ENCODE measurements at regions not wholly inside any gene's neighbourhood (a gene's known extent, or its start where the extent isn't known, plus 50 kb on each side); places are given as distances from the start of the nearest gene placed in this dataset.

GRCh38 chr16:66097751-66098150 is 268.7 kb upstream of the CDH5 start:
- no peaks in the 10 kb centered on the region for H4K20me1 ChIP-seq (ENCODE audit: control insufficient read depth, insufficient read depth, low read depth, low read length)
- H3K9me3 ChIP-seq (ENCODE audit: control insufficient read depth, insufficient read depth, low read length): no peaks in the 10 kb centered on the region
- H3K4me1 ChIP-seq (ENCODE audit: control insufficient read depth, low read length): no peaks in the 10 kb centered on the region
- H3K36me3 ChIP-seq (ENCODE audit: control insufficient read depth, low read length): no peaks in the 10 kb centered on the region
- H3K9me2 ChIP-seq (replicated peaks; ENCODE audit: control insufficient read depth, low read length): no peaks in the 10 kb centered on the region
- no peak overlapping the region for H3K4me2 ChIP-seq (ENCODE audit: low read length)
- TF ChIP-seq CTCF (IDR thresholded peaks at IDR 0.05; ENCODE audit: low read depth, low read length, poor library complexity, severe bottlenecking) (no peak), EZH2phosphoT487 (IDR thresholded peaks at IDR 0.05; ENCODE audit: borderline replicate concordance, low read length) (no peak)
- no peaks in the 10 kb centered on the region for H3K79me2 ChIP-seq (ENCODE audit: control insufficient read depth, low read length)
- no peaks in the 10 kb centered on the region for H3K27me3 ChIP-seq (ENCODE audit: control insufficient read depth, low read length)
- H3K4me3 ChIP-seq (ENCODE audit: low read length): no peak overlapping the region
- no peaks in the 10 kb centered on the region for H3F3A ChIP-seq (ENCODE audit: control insufficient read depth, insufficient read depth)
- no peak overlapping the region for H3K27ac ChIP-seq (ENCODE audit: low read depth, low read length)

GRCh38 chr16:66095676-66096075 is 270.8 kb upstream of the CDH5 start:
- Histone ChIP-seq H3K79me2 (ENCODE audit: control insufficient read depth, low read length) (no peaks in the 10 kb centered on the region), H3K4me1 (ENCODE audit: control insufficient read depth, low read length) (no peaks in the 10 kb centered on the region), H3K36me3 (ENCODE audit: control insufficient read depth, low read length) (no peaks in the 10 kb centered on the region), H4K20me1 (ENCODE audit: control insufficient read depth, insufficient read depth, low read depth, low read length) (no peaks in the 10 kb centered on the region), H3K9me2 (replicated peaks; ENCODE audit: control insufficient read depth, low read length) (no peaks in the 10 kb centered on the region), H3K9me3 (ENCODE audit: control insufficient read depth, insufficient read depth, low read length) (no peaks in the 10 kb centered on the region), H3K27me3 (ENCODE audit: control insufficient read depth, low read length) (no peaks in the 10 kb centered on the region), H3K4me2 (ENCODE audit: low read length) (no peak overlapping the region), H3K27ac (ENCODE audit: low read depth, low read length) (no peak overlapping the region), H3F3A (ENCODE audit: control insufficient read depth, insufficient read depth) (no peaks in the 10 kb centered on the region), H3K4me3 (ENCODE audit: low read length) (no peak overlapping the region)
- TF ChIP-seq CTCF (IDR thresholded peaks at IDR 0.05; ENCODE audit: low read depth, low read length, poor library complexity, severe bottlenecking) (no peak), EZH2phosphoT487 (IDR thresholded peaks at IDR 0.05; ENCODE audit: borderline replicate concordance, low read length) (no peak)

- Histone ChIP-seq H3K79me2 (ENCODE audit: control insufficient read depth, low read length) (no peaks in the 10 kb centered on the region), H3K4me2 (ENCODE audit: low read length) (no peak overlapping the region), H4K20me1 (ENCODE audit: control insufficient read depth, insufficient read depth, low read depth, low read length) (no peaks in the 10 kb centered on the region), H3K4me3 (ENCODE audit: low read length) (no peak overlapping the region), H3K4me1 (ENCODE audit: control insufficient read depth, low read length) (no peaks in the 10 kb centered on the region), H3K27me3 (ENCODE audit: control insufficient read depth, low read length) (no peaks in the 10 kb centered on the region), H3F3A (ENCODE audit: control insufficient read depth, insufficient read depth) (no peaks in the 10 kb centered on the region), H3K36me3 (ENCODE audit: control insufficient read depth, low read length) (no peaks in the 10 kb centered on the region), H3K9me3 (ENCODE audit: control insufficient read depth, insufficient read depth, low read length) (no peaks in the 10 kb centered on the region), H3K27ac (ENCODE audit: low read depth, low read length) (no peak overlapping the region), H3K9me2 (replicated peaks; ENCODE audit: control insufficient read depth, low read length) (no peaks in the 10 kb centered on the region)
- TF ChIP-seq CTCF (IDR thresholded peaks at IDR 0.05; ENCODE audit: low read depth, low read length, poor library complexity, severe bottlenecking) (no peak), EZH2phosphoT487 (IDR thresholded peaks at IDR 0.05; ENCODE audit: borderline replicate concordance, low read length) (no peak)
Observed at GRCh38 chr16:66093191-66093590, 273.3 kb upstream of the CDH5 start.

GRCh38 chr16:66091471-66091891 is 275.0 kb upstream of the CDH5 start:
- Histone ChIP-seq H3K4me2 (ENCODE audit: low read length) (no peak overlapping the region), H3K4me3 (ENCODE audit: low read length) (no peak overlapping the region), H3K9me3 (ENCODE audit: control insufficient read depth, insufficient read depth, low read length) (no peaks in the 10 kb centered on the region), H3K4me1 (ENCODE audit: control insufficient read depth, low read length) (no peaks in the 10 kb centered on the region), H3K36me3 (ENCODE audit: control insufficient read depth, low read length) (no peaks in the 10 kb centered on the region), H3K27ac (ENCODE audit: low read depth, low read length) (no peak overlapping the region), H3F3A (ENCODE audit: control insufficient read depth, insufficient read depth) (no peaks in the 10 kb centered on the region), H3K9me2 (replicated peaks; ENCODE audit: control insufficient read depth, low read length) (no peaks in the 10 kb centered on the region), H4K20me1 (ENCODE audit: control insufficient read depth, insufficient read depth, low read depth, low read length) (no peaks in the 10 kb centered on the region), H3K79me2 (ENCODE audit: control insufficient read depth, low read length) (no peaks in the 10 kb centered on the region), H3K27me3 (ENCODE audit: control insufficient read depth, low read length) (no peaks in the 10 kb centered on the region)
- TF ChIP-seq EZH2phosphoT487 (IDR thresholded peaks at IDR 0.05; ENCODE audit: borderline replicate concordance, low read length) (no peak), CTCF (IDR thresholded peaks at IDR 0.05; ENCODE audit: low read depth, low read length, poor library complexity, severe bottlenecking) (no peak)

All from DOHH2 (cell line).